SK-N-SH (cell line): ENCODE measurements at regions not wholly inside any gene's neighbourhood (a gene's known extent, or its start where the extent isn't known, plus 50 kb on each side); places are given as distances from the start of the nearest gene placed in this dataset.

Experiments used
- CTCF ChIA-PET: fragments of 300-600, 350-600 bp; formaldehyde crosslinking; extraction: SDS; loops from one replicate; lab custom pipeline; 2021; lab: Yijun Ruan, JAX
- POLR2A ChIA-PET: fragments of 350-600 bp; sonication (Branson Sonifier 250); formaldehyde crosslinking; extraction: SDS; loops from one replicate; lab custom pipeline; 2020; ENCODE audit warnings: antibody characterized with exemption, inconsistent platforms; lab: Yijun Ruan, JAX
- DNase-seq: peaks from one replicate; pipeline ENCODE4 v3.0.0; 2012
- H2AFZ ChIP-seq: fragments of 200-600 bp; sonication (generic); 2 replicates; pipeline ENCODE4 v1.8.1; 2016; ENCODE audit warnings: antibody characterized with exemption, mild to moderate bottlenecking, low read depth
- H3F3A ChIP-seq: fragments of 200-600 bp; sonication (generic); replicated peaks from 2 replicates; pipeline ENCODE3; 2016; ENCODE audit warnings: antibody characterized with exemption, mild to moderate bottlenecking; ENCODE audit not compliant: insufficient read depth
- H3K27ac ChIP-seq, 2 experiments: fragments of 200-500 bp in 1 of 2; fragments of 200-600 bp in 1 of 2; sonication (Bioruptor generic) in 1 of 2; sonication (generic), shearing (Covaris generic) in 1 of 2; 2 replicates each; pipeline versions ENCODE4 v1.5.1 to v1.6.1; 2014 to 2016; ENCODE audit warnings: low read depth in 2 of 2, inconsistent platforms in 1 of 2, low read length in 1 of 2, mild to moderate bottlenecking in 1 of 2, mixed read lengths in 1 of 2
- H3K27me3 ChIP-seq: fragments of 200-600 bp; sonication (generic), shearing (Covaris generic); 2 replicates; pipeline ENCODE4 v1.6.1; 2016; ENCODE audit warnings: mixed run types; ENCODE audit not compliant: insufficient read depth
- H3K36me3 ChIP-seq, 2 experiments: fragments of 200-500 bp in 1 of 2; fragments of 200-600 bp in 1 of 2; sonication (Bioruptor generic) in 1 of 2; sonication (generic) in 1 of 2; replicated peaks in 1 of 2; 2 replicates each; pipeline versions ENCODE3 to v1.5.1; 2014 to 2016; ENCODE audit warnings: low read length in 1 of 2, mild to moderate bottlenecking in 1 of 2; ENCODE audit not compliant: insufficient read depth in 2 of 2, control insufficient read depth in 1 of 2
- H3K4me1 ChIP-seq, 2 experiments: fragments of 200-500 bp in 1 of 2; fragments of 200-600 bp in 1 of 2; sonication (Bioruptor generic) in 1 of 2; sonication (generic), shearing (Covaris generic) in 1 of 2; 2 replicates each; pipeline versions ENCODE4 v1.5.1 to v1.6.1; 2014 to 2016; ENCODE audit warnings: low read depth in 1 of 2, low read length in 1 of 2, mixed run types in 1 of 2; ENCODE audit not compliant: insufficient read depth in 2 of 2, control insufficient read depth in 1 of 2
- H3K4me2 ChIP-seq: fragments of 200-600 bp; sonication (generic), shearing (Covaris generic); 2 replicates; pipeline ENCODE4 v1.6.1; 2017; ENCODE audit warnings: mixed run types
- H3K4me3 ChIP-seq, 2 experiments: fragments of 200-500 bp in 1 of 2; fragments of 200-600 bp in 1 of 2; sonication (Bioruptor generic) in 1 of 2; sonication (generic), shearing (Covaris generic) in 1 of 2; 2 replicates each; pipeline versions ENCODE4 v1.5.1 to v1.8.1; 2014 to 2016; ENCODE audit warnings: low read depth in 2 of 2, inconsistent platforms in 1 of 2, low read length in 1 of 2, mild to moderate bottlenecking in 1 of 2, mixed read lengths in 1 of 2, moderate library complexity in 1 of 2
- H3K79me2 ChIP-seq: fragments of 200-600 bp; sonication (generic); 2 replicates; pipeline ENCODE4 v1.8.1; 2017; ENCODE audit warnings: mild to moderate bottlenecking; ENCODE audit not compliant: insufficient read depth
- H3K9ac ChIP-seq: fragments of 200-600 bp; sonication (generic); 2 replicates; pipeline ENCODE4 v1.6.1; 2017; ENCODE audit warnings: mixed run types
- H3K9me2 ChIP-seq: fragments of 200-600 bp; sonication (generic); 2 replicates; pipeline ENCODE4 v1.6.1; 2017; ENCODE audit warnings: mixed run types
- H3K9me3 ChIP-seq: fragments of 200-600 bp; sonication (generic); 2 replicates; pipeline ENCODE4 v1.6.1; 2017; ENCODE audit warnings: mixed run types, mild to moderate bottlenecking, moderate library complexity
- H4K20me1 ChIP-seq: fragments of 200-600 bp; sonication (generic); 2 replicates; pipeline ENCODE4 v1.6.1; 2017; ENCODE audit warnings: mild to moderate bottlenecking, mixed run types; ENCODE audit not compliant: insufficient read depth
- CHD2 ChIP-seq: fragments of 150-350 bp; IDR thresholded peaks from 2 replicates; pipeline ENCODE4 v1.6.1; 2018; ENCODE audit warnings: low read length; ENCODE audit not compliant: partially characterized antibody
- ELF1 ChIP-seq: IDR thresholded peaks from 2 replicates; pipeline ENCODE4 v1.4.0; 2012
- EP300 ChIP-seq, 2 experiments: IDR thresholded peaks; 2 replicates each; pipeline versions ENCODE4 v1.4.0 to v1.6.1; 2012; ENCODE audit warnings: borderline replicate concordance in 1 of 2, low read depth in 1 of 2, low read length in 1 of 2
- FOXM1 ChIP-seq: IDR thresholded peaks from 2 replicates; pipeline ENCODE4 v1.4.0; 2012; ENCODE audit warnings: low read depth, mild to moderate bottlenecking
- MXI1 ChIP-seq: IDR thresholded peaks from 2 replicates; pipeline ENCODE4 v1.6.1; 2012; ENCODE audit warnings: mild to moderate bottlenecking, low read depth, low read length, improper control_type of control experiment
- NRF1 ChIP-seq: IDR thresholded peaks from 2 replicates; pipeline ENCODE4 v1.6.1; 2012; ENCODE audit warnings: low read depth, mild to moderate bottlenecking, low read length
- RAD21 ChIP-seq: IDR thresholded peaks from 2 replicates; pipeline ENCODE4 v1.6.1; 2012; ENCODE audit warnings: mild to moderate bottlenecking, low read length
- RXRA ChIP-seq: IDR thresholded peaks from 2 replicates; pipeline ENCODE4 v1.4.0; 2012; ENCODE audit warnings: low read depth, mild to moderate bottlenecking, borderline replicate concordance
- SMC3 ChIP-seq: IDR thresholded peaks from 2 replicates; pipeline ENCODE4 v1.6.1; 2012; ENCODE audit warnings: low read depth, low read length, improper control_type of control experiment
- TAF1 ChIP-seq: IDR thresholded peaks from 2 replicates; pipeline ENCODE4 v1.6.1; 2012; ENCODE audit warnings: low read depth, mild to moderate bottlenecking, low read length, moderate library complexity, borderline replicate concordance
- TCF12 ChIP-seq: IDR thresholded peaks from 2 replicates; pipeline ENCODE4 v1.4.0; 2012
- YY1 ChIP-seq: IDR thresholded peaks from 2 replicates; pipeline ENCODE4 v1.4.0; 2012; ENCODE audit warnings: low read depth, mild to moderate bottlenecking
- WGBS: methylation state at CpG from one replicate; pipeline ENCODE4 v1.1.6; 2017; ENCODE audit warnings: low lambda C conversion rate; 5-methylcytosine and 5-hydroxymethylcytosine counted together
- TF ChIP-seq, protein P1 (sequence below): fragments of 200-600 bp; sonication (generic); IDR thresholded peaks from 2 replicates; pipeline ENCODE4 v1.6.1; 2017; ENCODE audit warnings: antibody characterized with exemption, mild to moderate bottlenecking, moderate library complexity

- TF ChIP-seq, protein P1, sequence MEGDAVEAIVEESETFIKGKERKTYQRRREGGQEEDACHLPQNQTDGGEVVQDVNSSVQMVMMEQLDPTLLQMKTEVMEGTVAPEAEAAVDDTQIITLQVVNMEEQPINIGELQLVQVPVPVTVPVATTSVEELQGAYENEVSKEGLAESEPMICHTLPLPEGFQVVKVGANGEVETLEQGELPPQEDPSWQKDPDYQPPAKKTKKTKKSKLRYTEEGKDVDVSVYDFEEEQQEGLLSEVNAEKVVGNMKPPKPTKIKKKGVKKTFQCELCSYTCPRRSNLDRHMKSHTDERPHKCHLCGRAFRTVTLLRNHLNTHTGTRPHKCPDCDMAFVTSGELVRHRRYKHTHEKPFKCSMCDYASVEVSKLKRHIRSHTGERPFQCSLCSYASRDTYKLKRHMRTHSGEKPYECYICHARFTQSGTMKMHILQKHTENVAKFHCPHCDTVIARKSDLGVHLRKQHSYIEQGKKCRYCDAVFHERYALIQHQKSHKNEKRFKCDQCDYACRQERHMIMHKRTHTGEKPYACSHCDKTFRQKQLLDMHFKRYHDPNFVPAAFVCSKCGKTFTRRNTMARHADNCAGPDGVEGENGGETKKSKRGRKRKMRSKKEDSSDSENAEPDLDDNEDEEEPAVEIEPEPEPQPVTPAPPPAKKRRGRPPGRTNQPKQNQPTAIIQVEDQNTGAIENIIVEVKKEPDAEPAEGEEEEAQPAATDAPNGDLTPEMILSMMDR, result no peak
- TF ChIP-seq MXI1 (no peak), RXRA (no peak), YY1 (no peak)
These were observed 426.8 kb upstream of the USP24 start (continued) for GRCh38 chr1:55641947-55642346.

DNA sequence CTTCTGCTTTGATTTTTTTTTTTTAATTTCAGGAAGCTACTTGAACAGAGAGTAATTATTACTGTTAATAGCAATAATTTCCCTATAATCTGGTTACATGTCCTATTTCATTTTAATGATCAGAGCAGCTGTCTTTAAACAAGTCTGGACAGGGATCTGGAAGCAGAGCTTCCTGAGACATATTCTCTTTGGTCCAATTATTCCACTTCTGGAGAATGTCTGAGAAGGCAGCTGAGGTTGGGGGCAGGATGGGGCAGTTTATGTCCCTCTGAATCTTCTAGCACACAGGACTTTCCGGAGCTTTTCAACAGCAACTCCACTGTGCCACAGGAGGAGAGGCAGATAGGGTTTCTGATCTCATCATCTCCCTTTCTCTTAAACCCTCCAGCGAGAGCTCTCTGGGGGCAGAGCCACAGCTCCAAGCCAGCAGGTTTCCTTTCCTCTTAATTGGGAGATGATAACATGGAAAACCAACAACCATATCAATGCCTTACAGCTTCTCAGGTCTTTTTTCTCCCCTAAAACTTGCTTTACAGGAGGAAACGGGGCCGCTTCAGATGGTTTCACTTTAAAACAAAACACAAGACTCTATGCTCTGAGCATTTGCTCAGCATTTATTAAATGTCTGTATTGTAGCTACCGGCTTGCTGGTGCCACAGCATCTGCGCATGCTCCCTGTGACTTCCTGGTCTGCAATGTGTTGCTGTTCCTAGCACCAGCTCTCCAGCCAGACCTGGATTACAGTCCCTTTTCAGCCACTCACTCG is 425.7 kb upstream of the USP24 start:
- Histone ChIP-seq H3K79me2 (no peaks in the 10 kb centered on the region), H3K9me3 (no peaks in the 10 kb centered on the region), H4K20me1 (no peaks in the 10 kb centered on the region), H2AFZ (peak overlapping the region; percentile 45; the same call in 1 of the 2 replicates), H3K4me3 (peak overlapping the region in 1 of 2 experiments; percentile 3; a peak in 1 of 4 replicates), H3F3A (peaks cover 5% of the 10 kb centered on the region), H3K9me2 (no peaks in the 10 kb centered on the region), H3K27ac (peak overlapping the region; percentile 17 to 100; a peak in 3 of 4 replicates), H3K4me2 (peak overlapping the region; percentile 37; the same call in 1 of the 2 replicates), H3K27me3 (no peaks in the 10 kb centered on the region), H3K36me3 (no peaks in the 10 kb centered on the region), H3K4me1 (peaks cover 0 to 54% of the 10 kb centered on the region in 2 experiments; a peak in 2 of 4 replicates), H3K9ac (no peak overlapping the region)
- TF ChIP-seq YY1, result no peak
- peak; percentile 29; the same call in 1 of the 2 replicates for TF ChIP-seq RAD21
- peak; percentile 45; the same call in 1 of the 2 replicates for TF ChIP-seq TCF12
- peak; percentile 52; the same call in 1 of the 2 replicates for TF ChIP-seq MXI1
- no peak for TF ChIP-seq FOXM1
- TF ChIP-seq CHD2, result peak; percentile 24
- TF ChIP-seq ELF1, result no peak
- no peak for TF ChIP-seq TAF1
- peak; percentile 41; the same call in 1 of the 2 replicates for TF ChIP-seq NRF1
- peak in 1 of 2 experiments; percentile 99; a peak in 2 of 4 replicates for TF ChIP-seq EP300 (IDR thresholded peaks at IDR 0.05; ENCODE audit: borderline replicate concordance in 1 of 2, low read depth in 1 of 2, low read length in 1 of 2)
- TF ChIP-seq SMC3, result peak; percentile 12; the same call in 1 of the 2 replicates
- POLR2A ChIA-PET, result interaction anchor here (0.8 to 1.6 kb wide), 6 partner anchors 36 to 937 kb away, joined by 4 to 13 read pairs (median 4); no protein-coding TSS in a partner anchor
- peak; percentile 57 for DNase-seq
- CTCF ChIA-PET, result interaction anchor here (0.8 to 2.6 kb wide), 8 partner anchors 16 to 937 kb away, joined by 3 to 10 read pairs (median 4); no protein-coding TSS in a partner anchor
- WGBS, result 77% methylated on average over 6 of the region's 7 CpGs

DNA sequence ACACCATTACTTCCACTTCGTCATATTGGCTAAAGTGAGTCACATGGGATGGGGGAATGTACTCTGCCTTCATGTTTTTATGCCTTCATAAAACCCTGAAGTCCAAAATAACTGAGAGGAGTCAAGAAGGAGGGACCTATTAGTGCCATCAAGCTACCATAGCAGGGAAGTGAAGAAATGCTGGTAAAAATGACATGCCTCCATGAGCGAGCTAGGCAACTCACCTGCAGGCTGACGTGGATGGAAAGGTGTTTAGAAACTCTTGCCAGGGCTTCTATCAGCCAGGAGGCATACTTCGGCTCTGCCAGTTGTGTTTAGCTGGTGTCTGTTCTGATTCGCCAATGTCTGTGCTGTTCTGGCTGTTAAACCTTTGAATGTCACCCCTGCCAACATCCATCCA is 424.4 kb upstream of the USP24 start:
- H3F3A ChIP-seq, result peaks cover 5% of the 10 kb centered on the region
- H3K79me2 ChIP-seq, result no peaks in the 10 kb centered on the region
- H3K9ac ChIP-seq, result no peak overlapping the region
- no peaks in the 10 kb centered on the region for H3K27me3 ChIP-seq
- WGBS, result 86% methylated on average over 5 of the region's 5 CpGs
- POLR2A ChIA-PET, result no interaction called here
- peak overlapping the region in 1 of 2 experiments; percentile 100; a peak in 2 of 4 replicates for H3K27ac ChIP-seq
- CTCF ChIA-PET, result interaction anchor here (1.7 to 2.6 kb wide), 2 partner anchors 264 to 938 kb away, joined by 7 to 10 read pairs; no protein-coding TSS in a partner anchor
- peaks cover 0 to 49% of the 10 kb centered on the region in 2 experiments; a peak in 2 of 4 replicates for H3K4me1 ChIP-seq
- H3K9me3 ChIP-seq, result no peaks in the 10 kb centered on the region
- H3K36me3 ChIP-seq, result no peaks in the 10 kb centered on the region
- H4K20me1 ChIP-seq, result no peaks in the 10 kb centered on the region
- H2AFZ ChIP-seq, result no peak overlapping the region
- no peak overlapping the region for H3K4me2 ChIP-seq
- no peak for TF ChIP-seq ELF1
- TF ChIP-seq CHD2, result peak; percentile 6
- no peaks in the 10 kb centered on the region for H3K9me2 ChIP-seq
- DNase-seq, result no peak
- no peak overlapping the region for H3K4me3 ChIP-seq
